Stimulated activated CD4-positive, alpha-beta T cell treated with anti-CD3 and anti-CD28 coated beads, Interleukin-15, amount 100 ng/mL, for 48 hours (primary cell): ENCODE measurements at regions not wholly inside any gene's neighbourhood (a gene's known extent, or its start where the extent isn't known, plus 50 kb on each side); places are given as distances from the start of the nearest gene placed in this dataset.

Experiments
- DNase-seq, 2 donors: peaks; one replicate each; pipeline ENCODE4 v3.0.0-alpha.2; 2020; ENCODE audit warnings: low read depth in 2 of 2

DNA sequence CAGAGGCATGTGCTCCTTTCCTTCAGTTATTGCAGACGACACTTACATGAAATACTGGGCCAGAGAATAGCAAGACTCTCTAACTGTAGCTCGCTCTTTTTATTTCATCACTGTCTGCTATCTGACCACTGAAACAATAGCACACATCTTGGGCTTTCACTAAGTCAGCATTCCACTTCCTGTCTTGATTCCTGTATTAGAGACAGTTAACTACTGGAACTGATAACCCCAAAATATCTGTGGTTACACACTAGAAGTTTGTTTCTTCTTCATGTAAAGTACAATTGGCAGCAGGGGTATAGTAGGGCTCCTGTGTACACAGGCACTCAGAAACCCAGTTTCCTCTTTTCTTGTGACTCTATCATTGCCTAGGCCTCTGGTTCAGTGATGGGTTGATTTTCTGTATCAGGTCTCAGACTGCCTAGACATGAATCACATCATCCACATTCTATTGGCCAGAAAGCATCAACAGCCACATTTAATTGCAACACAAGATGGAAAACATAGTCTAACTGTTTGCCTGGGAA is 230.2 kb upstream of the CD96 start:
- DNase-seq, result no peak

DNA sequence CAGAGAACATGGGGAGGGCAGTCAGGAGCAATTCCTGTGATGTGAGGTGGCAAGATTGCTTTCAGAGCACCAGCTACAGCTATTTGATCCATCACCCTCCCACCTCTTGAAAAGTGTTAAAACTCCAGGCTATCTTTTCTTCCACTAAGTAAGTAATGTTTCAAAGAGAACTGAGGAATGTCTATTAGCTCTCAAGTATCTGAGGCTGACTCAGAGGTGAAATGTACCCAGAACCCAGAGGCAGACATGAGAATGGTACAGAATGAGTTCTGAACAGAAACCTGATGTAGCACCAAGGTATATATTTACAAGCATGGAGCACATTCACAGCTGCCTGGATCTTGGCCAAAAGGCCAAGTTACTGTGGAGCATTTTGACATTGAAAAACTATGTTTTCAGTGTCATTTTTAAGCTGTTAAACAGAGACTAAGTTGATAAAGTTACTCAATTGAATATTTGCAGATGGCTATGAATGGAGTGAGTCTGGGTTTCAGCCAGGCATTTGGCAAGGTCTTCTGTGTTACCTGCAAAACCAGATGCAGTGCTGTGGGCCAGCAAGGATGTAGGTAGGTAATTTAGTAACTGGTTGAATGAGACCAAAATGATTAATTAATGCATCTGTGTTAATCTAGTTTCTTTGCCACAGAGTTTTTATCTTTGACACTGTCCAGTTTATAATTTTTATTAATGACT is 227.7 kb upstream of the CD96 start:
- DNase-seq, result no peak

DNA sequence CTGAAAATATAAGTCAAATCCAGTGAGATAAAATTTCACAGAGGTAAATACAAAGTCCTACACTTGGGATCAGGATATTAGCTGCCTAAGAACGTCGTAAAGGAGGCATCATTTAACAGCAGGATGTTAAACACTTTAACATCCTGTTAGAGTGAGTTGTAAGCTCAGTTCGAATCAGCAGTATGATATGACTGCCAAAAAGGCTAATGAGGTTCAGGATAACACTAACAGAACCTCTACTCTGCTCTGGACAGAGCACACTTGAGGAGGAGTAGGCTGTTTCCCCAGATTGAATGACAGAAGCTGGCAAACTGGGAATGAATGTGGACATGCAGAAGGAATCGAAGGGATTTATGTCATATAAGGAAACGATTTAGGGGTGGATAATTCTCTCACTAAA is 227.1 kb upstream of the CD96 start:
- no peak for DNase-seq

DNA sequence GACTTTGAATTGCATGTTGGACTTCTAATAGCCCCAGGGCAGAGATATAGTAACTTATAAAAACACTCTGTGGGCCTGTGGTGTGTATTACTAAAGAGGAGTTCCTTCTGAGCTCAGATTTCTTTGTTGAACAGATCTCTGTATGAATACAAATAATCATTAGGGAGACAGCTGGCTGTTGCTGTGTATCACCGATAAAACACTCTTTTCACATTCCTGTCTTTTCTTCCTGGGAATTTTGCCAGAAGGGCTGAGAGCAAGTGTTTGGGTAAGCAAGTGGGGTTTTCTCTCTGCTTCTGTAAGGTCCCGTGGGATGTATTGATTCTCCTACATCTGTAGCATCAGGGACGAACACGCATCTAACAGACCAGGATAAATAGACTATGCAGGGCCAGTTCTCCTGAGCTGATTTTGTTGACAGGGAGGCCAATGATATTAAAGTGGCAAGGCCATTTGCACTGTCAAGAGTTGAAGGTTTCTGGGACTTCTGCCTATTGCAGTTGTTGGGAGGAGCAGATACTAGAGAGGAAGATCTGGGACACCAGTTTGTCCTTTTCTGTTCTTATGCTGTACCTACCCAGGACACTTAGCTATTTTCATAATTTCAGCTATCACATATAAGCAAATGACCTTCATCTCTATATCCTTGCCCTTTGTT is 225.9 kb upstream of the CD96 start:
- DNase-seq, result no peak

DNA sequence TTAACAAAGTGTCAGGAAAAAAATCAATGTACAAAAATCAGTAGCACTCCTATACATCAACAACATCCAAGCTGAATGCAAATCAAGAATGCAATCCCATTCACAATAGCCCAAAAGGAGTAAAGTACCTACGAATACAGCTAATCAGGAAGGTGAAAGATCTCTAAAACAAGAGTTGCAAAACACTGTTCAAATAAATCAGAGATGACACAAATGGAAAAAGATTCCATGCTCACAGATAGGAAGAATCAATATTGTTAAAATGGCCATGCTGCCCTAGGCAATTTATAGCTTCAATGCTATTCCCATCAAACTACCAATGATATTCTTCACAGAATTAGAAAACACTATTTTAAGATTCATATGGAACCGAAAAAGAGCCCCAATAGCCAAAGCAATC is 223.7 kb upstream of the CD96 start:
- no peak for DNase-seq

DNA sequence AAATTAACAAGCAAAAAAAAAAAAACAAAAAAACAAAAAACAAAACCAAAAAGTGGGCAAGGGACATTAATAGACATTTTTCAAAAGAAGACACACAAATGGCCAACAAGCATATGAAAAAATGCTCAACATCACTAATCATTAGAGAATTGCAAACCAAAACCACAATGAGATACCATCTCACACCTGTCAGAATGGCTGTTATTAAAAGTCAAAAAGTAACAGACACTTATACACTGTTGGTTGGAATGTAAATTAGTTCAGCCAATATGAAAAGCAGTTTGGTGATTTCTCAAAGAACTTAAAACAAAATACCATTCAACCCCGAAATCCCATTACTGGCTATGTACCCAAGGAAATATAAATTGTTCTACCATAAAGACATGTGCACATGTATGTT is 222.4 kb upstream of the CD96 start:
- no peak for DNase-seq

GRCh38 chr3:111321786-111322185 is 220.2 kb upstream of the CD96 start:
- DNase-seq, result no peak

DNA sequence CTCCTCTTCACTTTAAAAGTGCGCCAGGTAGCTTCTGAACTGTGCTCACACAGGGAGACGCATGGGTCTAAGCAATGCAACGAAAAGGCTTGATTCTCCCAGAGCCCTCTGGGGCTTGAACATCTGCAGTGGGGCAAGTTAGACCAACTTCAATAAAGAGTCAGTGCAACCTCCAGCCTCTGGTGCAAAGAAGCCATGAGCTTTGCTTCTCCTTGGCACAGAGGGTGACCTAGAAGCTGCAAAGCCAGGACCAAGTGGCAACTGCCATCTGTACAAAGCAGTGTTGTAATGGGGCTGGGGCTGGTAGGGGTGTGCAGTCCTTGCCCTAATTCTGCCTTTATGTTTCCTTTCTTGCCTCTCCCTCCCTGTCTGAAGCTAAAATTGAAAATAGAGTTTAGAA is 219.0 kb upstream of the CD96 start:
- no peak for DNase-seq

DNA sequence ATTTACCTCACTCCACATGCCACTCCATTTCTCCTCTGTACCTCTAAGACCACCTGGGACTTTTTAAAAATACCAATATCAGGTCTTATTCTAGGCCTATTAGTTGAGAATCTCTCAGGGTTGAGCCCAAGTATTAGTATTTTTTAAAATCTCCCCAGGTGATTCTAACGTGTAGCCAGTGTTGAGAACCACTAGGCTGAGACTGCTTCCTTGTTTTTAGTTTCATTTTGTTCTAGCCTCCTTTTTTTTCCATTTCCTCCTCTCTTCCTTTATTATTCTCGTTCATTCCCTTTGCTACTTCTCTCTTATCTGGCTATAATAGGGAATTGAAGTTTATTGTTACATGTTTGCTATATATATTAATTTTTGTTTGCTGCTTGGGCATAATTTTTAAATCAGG is 217.8 kb upstream of the CD96 start:
- no peak for DNase-seq

DNA sequence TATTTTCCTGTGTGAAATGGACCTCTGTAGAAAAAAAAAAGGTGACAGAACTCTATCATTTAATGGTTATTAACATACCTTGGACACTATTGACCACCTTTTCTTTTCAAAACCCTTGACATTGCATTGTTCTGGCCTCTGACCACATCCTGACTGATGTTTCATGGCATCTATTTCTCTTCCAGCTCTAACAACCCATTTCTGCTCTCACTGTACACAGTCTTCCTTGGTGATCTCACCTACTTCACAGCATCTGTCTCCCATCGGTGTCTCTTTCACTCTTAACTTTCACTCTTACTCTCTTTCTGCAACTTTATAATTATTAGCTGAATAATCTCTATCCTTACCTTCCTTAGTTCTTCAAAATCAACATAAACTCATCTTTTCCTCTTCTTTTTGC is 217.4 kb upstream of the CD96 start:
- no peak for DNase-seq

DNA sequence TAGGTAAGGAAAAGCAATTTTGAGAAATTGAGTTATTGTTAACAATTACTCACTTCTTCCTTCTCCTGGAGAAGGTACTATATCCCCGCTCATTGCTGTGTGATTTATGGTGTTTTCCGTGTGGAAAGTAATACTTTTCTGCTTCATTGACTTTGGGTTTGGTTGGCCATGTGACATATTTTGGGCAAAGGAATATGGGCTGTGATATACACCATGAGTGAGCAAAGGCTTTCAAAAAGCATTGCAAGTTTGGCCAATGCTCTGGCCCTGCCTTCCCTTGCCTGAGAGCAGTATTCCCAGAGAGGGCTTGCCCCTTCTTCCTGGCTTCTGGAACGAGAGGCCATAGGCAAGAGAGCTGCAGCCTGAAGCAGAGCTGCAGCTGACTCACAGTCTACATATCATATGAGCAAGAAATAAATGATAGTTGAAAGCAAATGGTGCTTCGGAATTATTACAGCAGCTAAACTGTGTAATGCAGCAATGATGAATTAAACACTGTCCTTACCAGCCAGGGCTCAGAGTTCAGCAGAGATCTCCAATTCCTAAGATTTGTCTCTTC is 216.8 kb upstream of the CD96 start:
- no peak for DNase-seq

GRCh38 chr3:111326144-111326995 is 215.6 kb upstream of the CD96 start:
- DNase-seq, result no peak

GRCh38 chr3:111331306-111331705 is 210.7 kb upstream of the CD96 start:
- no peak for DNase-seq

DNA sequence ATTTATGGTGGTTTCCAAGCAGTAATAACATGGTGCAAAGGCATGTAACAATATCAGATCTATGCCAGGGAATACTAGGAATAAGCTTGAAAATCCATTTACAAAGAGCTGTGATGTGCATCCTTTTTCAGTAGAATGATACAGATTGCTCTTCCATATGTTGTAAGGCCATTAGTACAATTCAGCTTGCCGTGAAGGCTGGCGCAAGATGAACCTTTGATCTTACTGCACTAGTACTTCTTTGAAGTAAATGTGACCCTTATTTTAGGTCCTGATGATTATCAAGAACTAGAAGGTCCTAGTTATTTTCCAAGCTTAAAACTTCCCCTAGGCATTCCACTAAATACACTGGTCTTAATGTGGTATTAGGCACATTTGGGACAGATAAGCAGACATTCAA is 210.1 kb upstream of the CD96 start:
- no peak for DNase-seq

DNA sequence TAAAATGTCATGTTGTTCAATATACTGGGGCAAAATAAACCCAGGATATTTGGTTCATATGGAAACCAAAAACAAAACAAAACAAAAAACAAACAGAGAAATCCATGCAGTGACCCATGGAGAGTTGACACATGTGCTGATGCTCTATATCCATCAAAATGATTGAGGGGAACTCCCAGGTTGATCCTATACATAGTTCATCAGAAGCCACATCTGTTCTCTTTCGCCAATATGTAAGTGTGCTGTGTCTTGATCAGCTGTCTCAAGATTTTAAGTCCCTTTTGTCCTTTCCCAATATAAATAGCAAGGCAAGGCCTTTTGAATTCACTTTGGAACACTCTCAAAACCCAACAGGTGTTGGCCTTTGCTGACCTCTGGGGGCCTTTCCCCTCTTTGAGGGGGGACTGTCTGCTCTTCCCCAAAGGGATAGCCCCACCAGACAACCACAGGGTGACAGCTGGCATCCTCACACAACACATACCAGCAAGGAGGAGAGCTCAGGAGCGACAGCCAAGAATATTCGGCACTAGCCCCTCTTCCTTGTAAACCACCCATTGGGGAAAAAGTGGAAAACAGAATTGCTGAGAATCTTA is 209.4 kb upstream of the CD96 start:
- no peak for DNase-seq

- DNase-seq, result no peak
Observed at GRCh38 chr3:111333642-111334041, 208.4 kb upstream of the CD96 start.

DNA sequence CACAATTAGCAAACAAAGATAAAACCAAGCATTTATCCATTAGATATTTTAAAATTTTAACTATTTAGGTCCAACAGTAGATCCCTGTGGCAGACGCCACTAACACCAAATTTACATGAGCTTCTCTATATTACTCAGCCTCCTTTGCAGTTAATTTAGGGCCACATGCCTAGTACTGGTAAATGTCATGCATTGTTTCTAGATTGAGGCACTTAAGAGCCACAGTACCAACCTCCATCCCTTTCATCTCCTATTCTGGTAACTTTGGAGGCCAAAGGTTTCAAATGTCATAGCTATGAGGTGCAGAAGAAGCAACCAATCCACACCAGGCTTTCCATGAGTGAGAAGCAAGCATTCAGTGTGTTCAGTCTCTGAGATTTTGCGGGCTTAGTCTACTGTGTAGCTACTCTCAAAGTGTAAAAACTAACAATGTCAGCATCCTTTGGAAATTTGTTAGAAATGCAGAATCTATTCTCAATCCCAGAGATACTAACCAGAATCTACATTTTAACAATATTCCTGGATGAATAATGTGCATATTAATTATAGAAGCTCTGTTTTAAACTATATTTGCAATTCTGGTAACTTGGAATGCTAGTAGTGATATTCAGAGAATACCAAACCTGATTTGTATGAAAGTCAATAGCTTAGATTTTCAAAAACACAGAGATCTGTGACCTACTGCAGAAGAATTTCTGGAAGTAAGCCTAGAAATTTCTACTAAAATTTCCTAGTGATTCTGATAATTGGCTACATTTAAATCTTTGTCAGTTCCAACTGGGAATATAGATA is 206.3 kb upstream of the CD96 start:
- no peak for DNase-seq

- no peak for DNase-seq
Observed at GRCh38 chr3:111336511-111336910, 205.5 kb upstream of the CD96 start.

GRCh38 chr3:111338059-111338698 is 203.8 kb upstream of the CD96 start:
- peak; percentile 2 to 6 for DNase-seq

DNA sequence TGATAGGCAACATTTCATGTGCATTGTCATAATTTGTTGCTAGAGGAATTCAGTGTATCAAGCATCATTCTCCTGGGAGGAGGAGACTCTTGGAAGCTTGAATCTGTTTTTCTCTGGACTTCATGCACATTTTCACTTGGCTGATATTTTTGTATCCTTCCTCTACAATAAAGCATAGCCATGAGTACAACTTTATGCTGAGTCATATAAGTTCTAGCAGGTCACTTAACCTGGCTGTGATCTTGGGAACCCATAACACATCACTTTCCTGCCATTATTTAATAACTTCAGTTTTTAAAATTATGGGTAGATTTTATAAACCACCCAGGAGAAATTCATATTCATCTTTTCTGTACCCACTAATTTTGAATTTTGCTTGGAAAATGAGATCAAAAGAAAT is 203.0 kb upstream of the CD96 start:
- no peak for DNase-seq

DNA sequence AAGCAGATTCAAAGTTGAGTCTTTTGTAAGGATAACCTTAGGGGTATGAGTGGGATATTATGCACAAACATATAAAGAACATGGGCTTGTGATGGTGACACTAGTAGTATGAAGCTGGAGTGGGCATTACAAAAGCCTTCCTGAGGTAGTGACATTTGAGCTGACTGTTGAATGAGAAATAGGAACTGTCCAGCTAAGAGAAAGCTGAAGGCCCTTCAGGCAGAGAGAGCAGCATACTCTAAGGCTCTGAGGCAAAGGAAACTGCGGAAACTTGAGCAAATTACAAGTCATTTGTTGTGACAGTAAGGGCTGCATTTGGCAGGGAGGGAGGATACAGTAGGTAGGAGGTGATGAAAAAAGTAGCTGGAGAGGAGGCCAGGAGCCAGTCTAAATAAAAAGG is 190.7 kb upstream of the CD96 start:
- DNase-seq, result no peak
